ENCODE measurements at regions not wholly inside any gene's neighbourhood (a gene's known extent, or its start where the extent isn't known, plus 50 kb on each side); places are given as distances from the start of the nearest gene placed in this dataset.
"Not testable (repeated sequence)": the region's sequence is repeated elsewhere in the genome, so short reads cannot be mapped to it uniquely, and the experiment has no call there.

DNA sequence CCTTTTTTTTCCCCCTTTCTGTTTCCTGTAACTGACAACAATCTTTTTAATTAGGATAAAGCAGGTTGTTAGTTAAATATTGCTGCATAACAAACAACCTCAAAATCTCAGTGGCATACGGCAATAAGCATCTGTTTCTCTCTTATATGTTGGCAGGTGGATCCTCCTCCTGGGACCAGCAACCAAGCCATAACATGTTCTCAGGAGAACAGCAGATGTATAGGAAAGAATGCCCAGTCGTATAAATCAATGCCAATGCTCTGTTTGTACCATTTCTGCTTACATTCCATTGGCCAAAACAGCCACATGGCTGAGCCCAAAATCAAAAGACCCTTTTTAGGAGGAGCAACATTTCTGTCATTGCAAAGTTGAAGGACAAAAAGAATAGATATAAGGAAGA is 445.7 kb downstream of the AASDHPPT start:
- intact Hi-C loops (cut with micrococcal nuclease): no loop called here
- H3K27me3 Mint-ChIP-seq: no peaks in the 10 kb centered on the region
- TF ChIP-seq, protein P1, sequence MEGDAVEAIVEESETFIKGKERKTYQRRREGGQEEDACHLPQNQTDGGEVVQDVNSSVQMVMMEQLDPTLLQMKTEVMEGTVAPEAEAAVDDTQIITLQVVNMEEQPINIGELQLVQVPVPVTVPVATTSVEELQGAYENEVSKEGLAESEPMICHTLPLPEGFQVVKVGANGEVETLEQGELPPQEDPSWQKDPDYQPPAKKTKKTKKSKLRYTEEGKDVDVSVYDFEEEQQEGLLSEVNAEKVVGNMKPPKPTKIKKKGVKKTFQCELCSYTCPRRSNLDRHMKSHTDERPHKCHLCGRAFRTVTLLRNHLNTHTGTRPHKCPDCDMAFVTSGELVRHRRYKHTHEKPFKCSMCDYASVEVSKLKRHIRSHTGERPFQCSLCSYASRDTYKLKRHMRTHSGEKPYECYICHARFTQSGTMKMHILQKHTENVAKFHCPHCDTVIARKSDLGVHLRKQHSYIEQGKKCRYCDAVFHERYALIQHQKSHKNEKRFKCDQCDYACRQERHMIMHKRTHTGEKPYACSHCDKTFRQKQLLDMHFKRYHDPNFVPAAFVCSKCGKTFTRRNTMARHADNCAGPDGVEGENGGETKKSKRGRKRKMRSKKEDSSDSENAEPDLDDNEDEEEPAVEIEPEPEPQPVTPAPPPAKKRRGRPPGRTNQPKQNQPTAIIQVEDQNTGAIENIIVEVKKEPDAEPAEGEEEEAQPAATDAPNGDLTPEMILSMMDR (IDR thresholded peaks at IDR 0.05): no peak
- no peak overlapping the region for H3K4me3 Mint-ChIP-seq
- ATAC-seq (no peak), DNase-seq (no peak)
- H3K27ac Mint-ChIP-seq: no peak overlapping the region
- peaks cover 1% of the 10 kb centered on the region for H3K9me3 Mint-ChIP-seq
- no peaks in the 10 kb centered on the region for H3K36me3 Mint-ChIP-seq (ENCODE audit: low read depth)
- H3K4me1 Mint-ChIP-seq (ENCODE audit: low read depth): no peaks in the 10 kb centered on the region
- CTCF ChIA-PET: no interaction called here
- POLR2A ChIA-PET: no interaction called here

- intact Hi-C loops (cut with micrococcal nuclease): no loop called here
- ChIA-PET CTCF (no interaction called here), POLR2A (no interaction called here)
- H3K36me3 Mint-ChIP-seq (ENCODE audit: low read depth): no peaks in the 10 kb centered on the region
- H3K4me3 Mint-ChIP-seq: no peak overlapping the region
- no peaks in the 10 kb centered on the region for H3K27me3 Mint-ChIP-seq
- TF ChIP-seq, protein P1 (IDR thresholded peaks at IDR 0.05): no peak
- H3K9me3 Mint-ChIP-seq: no peaks in the 10 kb centered on the region
- H3K4me1 Mint-ChIP-seq (ENCODE audit: low read depth): no peaks in the 10 kb centered on the region
- no peak overlapping the region for H3K27ac Mint-ChIP-seq
- ATAC-seq (no peak), DNase-seq (no peak)
Observed at GRCh38 chr11:106523921-106524320, 446.5 kb downstream of the AASDHPPT start.

- no peaks in the 10 kb centered on the region for H3K27me3 Mint-ChIP-seq
- TF ChIP-seq, protein P1 (IDR thresholded peaks at IDR 0.05): no peak
- CTCF ChIA-PET: no interaction called here
- H3K4me1 Mint-ChIP-seq (ENCODE audit: low read depth): no peaks in the 10 kb centered on the region
- H3K9me3 Mint-ChIP-seq: no peaks in the 10 kb centered on the region
- intact Hi-C loops (cut with micrococcal nuclease): no loop called here
- H3K36me3 Mint-ChIP-seq (ENCODE audit: low read depth): no peaks in the 10 kb centered on the region
- H3K4me3 Mint-ChIP-seq: no peak overlapping the region
- no peak overlapping the region for H3K27ac Mint-ChIP-seq
- DNase-seq: no peak
- POLR2A ChIA-PET: no interaction called here
- no peak for ATAC-seq
Observed at GRCh38 chr11:106524436-106524835, 447.0 kb downstream of the AASDHPPT start.

DNA sequence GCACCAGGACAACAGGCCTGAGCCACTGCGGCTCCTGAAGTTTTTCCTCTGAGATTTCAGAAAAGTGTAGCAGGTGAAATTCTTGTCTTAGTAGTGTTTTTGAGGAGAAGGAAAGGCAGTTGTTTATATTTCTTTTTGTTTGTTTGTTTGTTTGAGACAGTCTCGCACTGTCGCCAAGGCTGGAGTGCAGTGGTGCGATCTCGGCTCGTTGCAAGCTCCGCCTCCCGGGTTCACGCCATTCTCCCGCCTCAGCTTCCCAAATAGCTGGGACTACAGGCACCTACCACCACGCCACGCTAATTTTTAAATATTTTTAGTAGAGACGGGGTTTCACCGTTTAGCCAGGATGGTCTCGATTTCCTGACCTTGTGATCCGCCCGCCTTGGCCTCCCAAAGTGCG is 454.2 kb downstream of the AASDHPPT start:
- POLR2A ChIA-PET; H3K4me3 Mint-ChIP-seq; intact Hi-C loops (cut with micrococcal nuclease); H3K9me3 Mint-ChIP-seq; H3K4me1 Mint-ChIP-seq (ENCODE audit: low read depth); ATAC-seq; DNase-seq; H3K36me3 Mint-ChIP-seq (ENCODE audit: low read depth); CTCF ChIA-PET; H3K27ac Mint-ChIP-seq; H3K27me3 Mint-ChIP-seq: not testable (repeated sequence)

DNA sequence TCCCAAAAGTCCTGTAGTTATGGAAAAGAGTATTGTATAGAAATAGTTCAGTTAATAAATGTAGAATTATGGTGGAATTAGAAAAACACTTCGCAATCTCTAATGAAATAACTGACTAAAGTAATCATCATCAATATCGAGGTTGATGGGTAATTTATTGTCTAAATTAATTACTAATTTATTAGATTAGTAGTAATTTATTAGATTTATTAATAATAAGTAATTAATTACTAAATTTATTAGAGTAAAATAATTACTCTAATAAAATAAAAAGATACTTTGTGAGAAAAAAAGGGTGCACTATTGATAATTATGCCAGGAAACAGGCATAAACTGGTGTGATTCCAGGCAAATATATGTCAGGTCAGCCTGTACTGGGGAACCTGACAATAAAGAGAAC is 455.6 kb downstream of the AASDHPPT start:
- DNase-seq: no peak
- H3K9me3 Mint-ChIP-seq: no peaks in the 10 kb centered on the region
- no peaks in the 10 kb centered on the region for H3K27me3 Mint-ChIP-seq
- TF ChIP-seq, protein P1 (IDR thresholded peaks at IDR 0.05): no peak
- H3K27ac Mint-ChIP-seq: no peak overlapping the region
- ATAC-seq: no peak
- H3K36me3 Mint-ChIP-seq (ENCODE audit: low read depth): no peaks in the 10 kb centered on the region
- intact Hi-C loops (cut with micrococcal nuclease): no loop called here
- H3K4me1 Mint-ChIP-seq (ENCODE audit: low read depth): no peaks in the 10 kb centered on the region
- POLR2A ChIA-PET: no interaction called here
- no peak overlapping the region for H3K4me3 Mint-ChIP-seq
- CTCF ChIA-PET: no interaction called here

GRCh38 chr11:106540001-106540400 is 462.5 kb downstream of the AASDHPPT start:
- no peaks in the 10 kb centered on the region for H3K27me3 Mint-ChIP-seq
- ATAC-seq (no peak), DNase-seq (no peak)
- H3K4me1 Mint-ChIP-seq (ENCODE audit: low read depth): no peaks in the 10 kb centered on the region
- ChIA-PET CTCF (no interaction called here), POLR2A (no interaction called here)
- H3K36me3 Mint-ChIP-seq (ENCODE audit: low read depth): no peaks in the 10 kb centered on the region
- H3K27ac Mint-ChIP-seq: no peak overlapping the region
- H3K9me3 Mint-ChIP-seq: no peaks in the 10 kb centered on the region
- no peak overlapping the region for H3K4me3 Mint-ChIP-seq
- intact Hi-C loops (cut with micrococcal nuclease): no loop called here
- TF ChIP-seq, protein P1 (IDR thresholded peaks at IDR 0.05): no peak

All from activated CD8-positive, alpha-beta T cell treated with anti-CD3 and anti-CD28 coated beads for 36 hours (primary cell).